ENCODE measurements at regions not wholly inside any gene's neighbourhood (a gene's known extent, or its start where the extent isn't known, plus 50 kb on each side); places are given as distances from the start of the nearest gene placed in this dataset.
"Not testable (repeated sequence)": the region's sequence is repeated elsewhere in the genome, so short reads cannot be mapped to it uniquely, and the experiment has no call there.

DNA sequence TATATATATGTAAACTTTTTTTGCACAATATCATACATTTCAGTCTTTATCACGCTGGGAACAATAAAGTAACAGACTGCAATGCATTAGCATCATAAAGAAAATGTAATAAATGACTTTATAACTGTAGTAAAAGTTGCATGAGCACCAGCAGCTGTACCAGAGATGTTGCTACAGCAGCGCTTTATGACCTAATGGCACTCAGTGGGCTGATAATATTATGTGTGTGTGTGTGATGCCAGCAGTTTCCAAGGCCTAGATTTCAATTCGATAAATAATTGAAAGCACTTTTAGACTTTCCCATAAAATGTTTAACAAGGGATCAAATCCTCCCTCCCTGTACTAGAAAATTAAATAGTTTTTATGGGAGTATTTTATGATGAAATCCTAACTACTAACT, 367.6 kb upstream of the AGA start:
- DNase-seq = no peak

DNA sequence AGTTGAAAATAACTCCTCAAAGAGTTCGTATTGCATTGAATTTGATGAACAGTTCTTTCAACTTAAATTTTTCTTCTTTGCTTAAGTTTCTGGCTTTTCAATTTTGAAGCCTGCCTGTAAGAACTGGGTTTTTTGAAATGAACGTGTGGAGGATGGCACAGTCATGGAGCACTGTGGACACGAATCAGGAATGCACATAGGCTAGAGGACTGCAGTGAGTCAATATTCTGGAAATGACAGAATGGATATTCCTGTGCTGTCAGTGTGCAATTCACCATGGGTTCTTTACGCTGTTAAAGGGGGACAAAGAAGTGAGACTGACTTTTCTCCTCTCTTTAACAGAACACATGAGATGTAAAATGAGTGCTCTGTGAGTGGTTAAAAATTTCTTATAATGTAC, 368.0 kb upstream of the AGA start:
- no peak for DNase-seq

DNA sequence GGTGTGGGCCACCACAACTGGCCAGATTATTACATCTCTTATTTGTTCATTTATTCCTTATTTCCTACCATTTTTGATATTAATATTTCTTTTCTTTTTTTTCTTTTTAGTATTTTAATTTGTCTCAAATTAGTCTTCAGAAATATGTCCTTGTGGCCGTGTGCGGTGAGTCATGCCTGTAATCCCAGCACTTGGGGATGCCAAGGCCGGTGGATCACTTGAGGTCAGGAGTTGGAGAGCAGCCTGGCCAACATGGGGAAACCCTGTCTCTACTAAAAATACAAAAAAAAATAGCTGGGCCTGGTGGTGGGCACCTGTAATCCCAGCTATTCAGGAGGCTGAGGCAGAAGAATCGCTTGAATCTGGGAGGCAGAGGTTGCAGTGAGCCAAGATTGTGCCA, 376.2 kb upstream of the AGA start:
- not testable (repeated sequence) for DNase-seq

DNA sequence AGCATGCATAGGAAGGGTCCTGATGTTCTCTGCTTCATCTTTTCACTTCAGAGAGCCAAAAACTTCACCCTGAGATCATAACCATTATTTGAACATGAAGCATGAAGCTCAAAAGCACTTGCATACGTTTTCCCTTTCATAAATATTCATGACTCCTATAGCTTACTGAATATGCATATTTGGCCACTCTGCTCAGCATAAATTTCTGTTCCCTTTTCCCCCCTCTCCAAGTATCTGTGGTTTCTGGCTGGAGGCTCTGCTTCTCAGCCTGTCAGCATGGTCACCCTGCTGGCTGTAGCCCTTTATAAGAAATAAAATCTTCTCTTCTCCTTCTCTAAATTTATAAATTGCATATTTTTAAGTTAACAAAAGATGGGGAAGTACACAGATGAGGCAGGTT, 384.7 kb upstream of the AGA start:
- DNase-seq = no peak

DNA sequence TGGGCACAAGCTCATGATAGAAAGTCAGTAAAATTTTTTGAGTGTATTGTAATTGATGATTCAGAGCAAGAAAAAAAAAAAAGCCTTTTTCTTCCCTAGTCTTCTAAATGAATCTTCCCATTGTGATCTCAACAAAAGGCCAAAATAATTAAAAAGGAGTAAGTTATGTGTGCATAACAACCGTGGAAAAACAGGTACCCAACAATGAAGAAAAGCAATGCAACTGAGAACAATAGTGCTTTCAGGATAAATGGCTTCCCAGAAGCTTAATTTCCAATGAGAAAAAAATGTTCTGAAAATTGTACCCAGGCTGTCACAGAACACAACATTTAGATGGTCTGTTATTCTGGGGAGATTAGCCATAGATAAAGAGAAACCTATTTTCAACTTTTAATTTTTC, 399.0 kb upstream of the AGA start:
- DNase-seq = no peak

DNA sequence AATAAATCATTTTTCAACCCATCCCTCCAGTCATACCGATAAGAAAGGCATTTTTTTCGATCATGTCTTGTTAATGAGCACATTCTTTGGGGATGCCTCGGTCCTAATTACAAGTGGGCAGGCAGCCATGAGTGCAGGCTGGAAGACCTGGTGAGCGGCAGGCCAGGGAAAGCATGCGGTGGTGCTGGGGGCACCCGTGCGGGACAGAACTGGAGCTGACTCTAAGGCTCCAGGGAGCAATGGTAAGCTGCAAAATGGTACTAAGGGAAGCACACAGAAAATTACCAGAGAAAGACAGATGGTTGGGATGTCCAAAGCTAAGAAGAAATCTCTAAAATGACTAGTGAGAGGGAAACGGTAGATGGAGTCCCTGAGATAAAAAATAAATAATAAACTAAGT, 411.0 kb upstream of the AGA start:
- no peak for DNase-seq

DNA sequence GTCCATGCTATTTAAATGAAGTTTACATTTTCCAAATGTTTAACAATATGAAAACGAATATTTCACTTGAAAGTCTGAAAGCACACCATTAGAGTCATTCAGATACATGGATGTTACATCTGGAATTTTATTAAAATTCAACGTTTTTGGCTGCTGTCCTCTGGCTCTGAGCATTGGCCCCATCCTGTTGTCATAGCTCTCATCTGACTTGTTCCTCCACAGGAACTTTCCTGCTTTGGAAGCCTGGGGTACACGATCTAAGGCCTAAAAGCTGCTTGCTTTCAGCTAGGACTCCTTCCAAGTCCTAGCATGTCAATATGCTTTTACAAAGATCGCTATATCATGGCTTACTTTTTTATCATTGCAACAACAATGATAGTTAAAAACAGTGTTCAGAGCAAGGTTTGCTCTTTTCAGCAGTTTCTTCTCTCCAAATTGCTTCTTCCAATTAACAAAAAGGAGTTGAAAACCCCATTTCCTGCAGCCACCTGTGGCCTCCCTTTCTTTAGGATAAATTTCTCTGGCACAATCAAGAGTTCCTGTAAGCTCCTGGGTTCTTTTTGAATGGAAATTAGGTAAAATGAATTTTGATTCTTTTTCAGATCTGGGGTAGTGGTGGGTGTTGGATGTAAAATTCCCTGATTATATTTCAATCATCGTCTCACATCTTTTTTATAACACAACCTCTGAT, 413.4 kb upstream of the AGA start:
- no peak for DNase-seq

DNA sequence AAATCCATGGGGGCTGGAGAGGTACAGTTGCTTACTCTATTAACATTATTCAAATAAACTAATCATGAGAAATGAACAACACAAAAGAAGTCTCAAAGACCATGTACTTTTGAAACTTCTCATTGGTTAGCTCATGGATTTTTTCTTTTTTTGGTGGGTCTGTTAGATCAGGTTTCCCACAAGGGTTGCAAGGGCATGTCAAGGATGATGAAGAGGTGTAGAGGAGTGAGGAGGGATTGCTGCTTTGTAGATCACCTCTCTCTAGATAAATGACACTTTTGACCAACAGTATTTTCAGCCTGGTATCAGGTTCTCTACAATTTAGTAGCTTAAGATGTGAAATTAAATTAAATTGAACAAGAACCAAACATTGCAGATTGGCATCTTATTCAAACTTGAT, 417.9 kb upstream of the AGA start:
- no peak for DNase-seq

DNA sequence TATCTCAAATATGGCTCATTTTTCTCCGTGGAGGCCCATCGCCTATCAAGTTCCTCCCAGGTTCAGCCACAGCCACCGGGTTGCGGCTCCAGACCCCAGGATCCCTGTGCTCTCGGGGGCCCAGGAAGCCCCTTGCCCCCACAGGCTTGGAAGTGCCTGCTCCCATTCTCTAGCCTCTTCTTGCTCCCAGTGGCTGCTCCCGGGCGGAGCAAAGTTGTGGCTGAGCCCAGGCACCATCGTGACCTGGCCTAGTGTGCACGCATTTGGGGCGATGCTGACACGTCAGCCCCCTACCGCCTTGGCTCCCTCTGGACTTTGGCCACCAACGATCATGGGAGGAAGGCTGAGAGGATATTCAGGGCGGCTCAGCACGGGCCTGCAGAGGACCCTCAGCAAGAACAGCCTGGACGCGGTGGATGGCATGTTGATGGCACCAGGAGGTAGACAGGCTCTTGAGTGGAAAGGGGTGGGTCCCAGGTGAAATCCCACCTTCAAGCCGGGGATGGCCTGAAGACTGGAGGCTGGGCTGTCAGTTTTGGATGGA, 419.4 kb upstream of the AGA start:
- DNase-seq = no peak

DNA sequence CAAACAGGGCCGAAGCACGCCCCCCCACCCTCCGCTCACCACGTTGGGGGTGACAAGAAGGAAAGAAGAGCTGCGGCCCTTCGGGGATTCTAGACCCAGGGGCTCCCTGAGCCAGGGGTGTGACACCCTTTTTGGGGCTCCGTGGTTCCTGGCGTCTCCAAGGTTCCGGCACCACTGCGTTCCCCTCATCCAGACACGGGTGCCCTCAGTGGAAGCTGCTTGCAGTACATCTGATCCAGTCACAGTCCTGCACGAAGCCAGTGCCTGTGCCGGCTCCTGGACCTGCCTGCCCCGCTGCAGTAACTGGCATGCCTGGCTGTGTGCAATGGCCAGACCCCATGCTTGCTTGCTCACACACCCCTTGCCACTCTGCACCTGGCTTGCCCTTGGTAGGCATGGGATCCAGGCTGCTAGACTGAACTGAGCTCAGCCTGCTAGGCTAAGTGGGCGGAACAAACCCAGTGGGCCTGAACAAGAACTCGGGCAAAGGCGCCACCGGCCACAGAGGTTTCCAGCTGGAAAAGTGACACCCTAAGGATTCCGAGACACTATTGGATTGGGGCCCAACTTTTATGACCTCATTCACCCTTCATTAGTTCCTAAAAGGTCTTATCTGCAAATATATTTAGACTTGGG, 420.4 kb upstream of the AGA start:
- no peak for DNase-seq

DNA sequence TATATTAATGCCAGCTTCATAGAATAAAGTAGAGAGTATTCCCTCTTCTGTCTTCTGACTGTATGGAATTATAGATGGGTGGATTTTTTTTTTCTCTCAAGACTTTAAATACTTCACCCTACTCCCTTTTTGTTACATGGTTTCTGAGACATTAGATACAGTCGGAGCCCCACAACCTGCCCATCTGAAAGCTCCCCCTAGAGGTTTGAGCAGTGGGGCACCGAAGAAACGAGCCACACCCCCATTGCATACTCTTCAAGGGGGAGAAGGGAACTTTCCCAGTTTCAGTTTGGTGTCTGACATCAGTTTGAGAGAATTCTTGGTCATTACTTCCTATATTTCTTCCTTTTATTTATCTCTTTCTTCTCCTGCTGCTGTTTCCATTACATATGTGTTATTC, 437.6 kb upstream of the AGA start:
- DNase-seq = no peak

DNA sequence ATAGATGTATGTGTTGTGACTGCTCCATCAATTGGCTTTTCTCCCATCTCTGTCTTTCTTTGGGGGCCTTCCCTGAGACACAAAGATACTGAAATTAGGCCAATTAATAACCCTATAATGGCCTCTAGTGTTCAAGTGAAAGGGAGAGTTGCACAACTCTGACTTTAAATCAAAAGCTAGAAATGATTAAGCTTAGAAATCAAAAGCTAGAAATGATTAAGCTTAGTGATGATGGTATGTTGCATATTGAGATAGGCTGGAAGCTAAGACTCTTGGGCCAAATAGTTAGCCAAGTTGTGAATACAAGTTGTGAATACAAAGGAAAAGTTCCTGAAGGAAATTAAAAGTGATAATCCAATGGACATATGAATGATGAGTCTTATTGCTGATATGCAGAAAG, 452.9 kb upstream of the AGA start:
- DNase-seq = no peak

DNA sequence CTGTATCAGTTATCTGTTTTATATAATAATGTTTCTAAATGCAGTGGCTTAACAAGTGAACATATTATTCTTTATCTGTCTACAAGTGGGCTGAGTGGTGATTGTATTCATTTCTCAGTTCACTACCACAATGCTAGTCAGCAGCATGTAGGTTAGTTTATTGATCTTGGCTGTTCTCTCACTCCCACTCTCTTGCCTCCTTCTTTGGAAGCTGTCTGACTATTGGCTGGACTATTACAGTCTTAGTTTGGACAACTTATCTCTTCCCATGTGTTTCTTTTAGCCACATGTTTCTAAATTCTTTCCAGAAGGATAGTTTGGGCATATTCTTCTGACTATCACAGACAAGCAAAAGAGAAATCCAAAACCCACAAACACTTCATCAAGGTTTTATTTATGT, 459.5 kb upstream of the AGA start:
- no peak for DNase-seq

DNA sequence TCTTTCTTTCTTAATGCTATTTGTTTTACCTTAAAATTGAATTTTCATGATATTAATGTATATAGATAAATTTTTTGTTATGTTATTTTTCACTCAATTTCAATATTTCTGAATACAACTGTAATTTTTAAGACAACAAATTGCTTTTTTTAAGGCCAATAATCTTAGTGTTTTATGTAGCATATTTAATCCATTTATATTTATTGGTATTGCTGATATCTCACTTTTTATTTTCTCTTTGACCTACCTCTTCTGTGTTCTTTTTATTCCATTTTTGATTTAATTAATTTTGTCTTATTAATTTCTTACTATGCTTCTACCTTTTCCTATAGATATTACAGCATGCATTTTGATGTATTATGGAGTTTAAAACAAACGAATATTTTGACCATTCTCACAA, 460.1 kb upstream of the AGA start:
- no peak for DNase-seq

DNA sequence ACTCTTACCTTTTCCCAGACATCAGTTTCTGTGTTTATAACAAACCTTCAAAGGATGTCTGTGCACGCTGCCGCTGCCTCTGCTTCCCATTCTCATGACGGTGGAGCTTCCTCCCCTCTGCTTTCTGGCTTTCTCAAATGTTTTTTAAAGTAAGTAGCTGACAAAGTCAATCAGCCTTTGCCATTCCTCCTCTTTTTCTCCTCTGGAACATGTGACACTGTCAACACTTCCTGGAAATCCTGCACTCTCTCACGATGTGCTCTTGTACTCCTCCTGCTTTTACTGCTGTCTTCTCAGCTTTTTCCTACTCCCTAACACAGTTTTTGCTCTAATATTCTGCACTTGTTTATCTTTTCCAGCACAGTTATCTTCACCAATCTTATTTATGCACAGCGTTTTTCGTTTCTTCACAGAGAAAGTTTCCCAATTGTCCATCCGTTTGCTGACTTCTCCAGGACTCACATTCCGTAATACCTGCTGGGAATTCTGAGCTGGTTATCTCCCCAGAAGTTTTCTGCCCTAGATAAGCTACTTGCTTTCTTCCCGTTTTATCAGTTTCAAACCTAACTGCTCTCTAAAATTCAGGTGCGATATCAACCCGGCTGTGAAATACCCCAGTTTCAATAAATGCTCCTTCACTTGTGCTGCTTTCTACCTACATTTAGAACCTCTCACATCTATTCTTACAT, 465.6 kb upstream of the AGA start:
- no peak for DNase-seq

DNA sequence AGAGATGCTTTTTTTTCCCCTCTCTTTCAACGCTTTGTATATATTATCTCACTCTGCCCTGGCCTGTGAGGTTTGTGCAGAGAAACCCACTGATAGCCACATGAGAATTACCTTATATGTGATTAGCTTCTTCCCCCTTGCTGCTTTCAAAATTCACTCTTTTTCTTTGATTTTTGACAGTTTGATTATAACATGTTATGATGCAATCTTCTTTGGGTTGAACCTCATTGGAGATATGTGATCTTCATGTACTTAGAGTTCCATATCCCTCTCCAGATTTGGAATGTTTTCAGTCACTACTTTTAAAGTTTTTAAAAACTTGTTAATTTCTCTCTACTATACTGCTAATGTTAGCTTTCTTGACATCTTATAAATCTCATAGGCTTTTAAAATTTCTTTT, 479.5 kb upstream of the AGA start:
- DNase-seq = no peak

DNA sequence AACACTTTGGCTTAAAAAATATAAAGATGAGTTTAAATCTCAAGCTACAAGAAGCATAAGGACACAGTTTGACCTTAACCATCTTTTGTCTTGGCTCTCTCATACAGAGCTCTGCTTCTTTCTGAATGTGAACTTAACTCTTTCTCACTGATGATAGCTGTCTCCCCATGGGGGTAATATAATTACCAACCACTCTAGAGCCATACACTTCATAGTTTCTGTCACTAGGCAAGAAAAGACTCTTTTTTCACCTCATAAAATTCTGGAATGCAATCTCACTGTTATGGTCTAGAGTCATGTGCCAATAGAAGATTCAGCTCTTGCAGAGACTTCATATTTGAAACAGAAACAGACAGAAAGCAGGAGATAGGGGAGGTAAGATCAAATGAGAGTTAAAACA, 481.7 kb upstream of the AGA start:
- no peak for DNase-seq

DNA sequence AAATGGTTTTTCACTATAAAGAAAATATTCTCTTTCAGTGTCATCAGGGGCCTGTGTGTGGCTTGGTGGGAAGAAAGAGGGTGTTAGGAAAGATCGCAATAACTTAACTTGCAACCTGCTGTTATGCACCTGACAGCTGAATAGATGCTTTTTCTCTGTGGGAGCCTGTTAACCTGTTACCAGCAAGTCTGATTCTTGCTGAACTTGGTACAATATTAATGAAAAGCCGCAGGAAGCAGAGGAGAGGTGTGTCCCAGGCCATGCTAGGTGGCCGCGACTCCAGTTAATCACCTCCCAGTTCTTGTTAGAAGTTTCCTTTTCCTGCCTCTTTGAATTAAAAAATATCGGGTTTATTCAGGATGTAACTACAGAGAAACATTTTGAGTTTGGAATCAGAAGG, 494.8 kb upstream of the AGA start:
- DNase-seq = no peak

DNA sequence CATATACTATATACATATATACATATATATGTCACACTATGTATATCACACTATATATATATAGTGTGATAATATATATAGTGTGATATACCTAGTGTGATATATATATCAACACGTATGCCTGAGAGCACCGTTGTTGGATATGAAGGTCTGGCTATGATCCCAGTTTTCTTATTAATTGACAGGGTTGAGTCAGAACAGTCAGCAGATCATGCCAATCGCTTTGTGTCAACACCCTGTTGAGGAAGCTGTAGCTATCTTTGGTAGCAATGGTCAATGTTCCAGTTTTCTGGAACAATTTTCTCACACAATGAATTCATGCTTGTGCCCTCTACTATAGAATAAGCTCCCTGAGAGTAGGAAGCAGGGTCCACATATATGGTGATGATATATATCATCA, 496.0 kb upstream of the AGA start:
- DNase-seq = no peak

DNA sequence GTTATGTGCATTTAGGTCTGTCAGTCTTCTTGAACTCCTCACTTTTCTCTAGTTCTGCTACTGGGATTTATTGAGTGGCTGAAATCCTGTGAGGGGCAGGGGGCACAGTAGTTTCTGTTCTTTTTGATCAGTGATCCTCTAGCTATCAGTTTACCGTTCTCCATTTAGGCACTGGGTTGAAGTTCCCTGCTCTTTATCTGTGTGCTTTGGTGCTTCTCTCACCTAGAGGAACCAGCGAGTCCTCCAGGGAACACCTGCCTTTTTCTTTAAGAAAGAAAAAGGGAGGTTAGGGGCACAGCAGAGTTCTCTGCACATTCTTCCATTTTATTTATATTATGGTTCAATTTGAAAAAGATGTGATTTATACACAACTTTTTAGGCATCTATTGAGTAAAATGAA, 503.0 kb upstream of the AGA start:
- no peak for DNase-seq

DNA sequence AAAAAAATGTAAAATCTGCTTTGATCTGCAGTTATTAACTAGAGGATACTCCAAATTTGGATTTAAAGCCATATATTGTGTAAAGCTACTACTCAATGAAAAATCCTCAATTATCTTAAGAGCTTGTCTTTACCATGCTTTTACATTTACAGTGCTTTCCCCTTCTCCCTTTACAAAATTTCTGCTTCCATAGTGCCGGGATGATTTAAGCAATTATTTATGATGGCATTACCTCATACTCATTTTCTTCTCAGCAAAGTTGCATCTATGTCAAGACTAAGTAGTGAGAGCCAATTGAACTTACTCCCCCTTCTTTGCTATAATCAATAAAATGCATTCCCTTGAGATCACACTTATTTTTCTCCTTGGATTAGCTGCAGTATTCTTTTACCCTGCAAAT, 505.4 kb upstream of the AGA start:
- no peak for DNase-seq

DNA sequence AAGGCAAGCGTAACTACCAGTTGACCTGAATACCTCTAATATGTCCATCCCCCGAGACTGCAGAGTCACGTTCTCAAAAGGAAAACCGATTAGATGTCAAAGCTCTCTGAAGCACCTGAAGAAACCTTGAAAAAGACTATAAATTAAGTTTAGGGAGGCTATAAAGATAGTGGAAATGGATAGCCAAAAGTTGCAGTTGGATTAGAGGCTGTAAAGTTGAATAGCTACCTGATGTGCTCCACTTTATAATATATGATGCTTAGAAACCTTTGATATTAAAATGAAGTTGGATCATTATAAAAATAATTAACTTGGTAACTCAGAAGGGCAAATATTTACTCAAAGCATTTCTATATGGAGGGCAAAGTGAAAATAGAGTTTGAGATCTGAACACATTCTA, 506.6 kb upstream of the AGA start:
- DNase-seq = no peak

DNA sequence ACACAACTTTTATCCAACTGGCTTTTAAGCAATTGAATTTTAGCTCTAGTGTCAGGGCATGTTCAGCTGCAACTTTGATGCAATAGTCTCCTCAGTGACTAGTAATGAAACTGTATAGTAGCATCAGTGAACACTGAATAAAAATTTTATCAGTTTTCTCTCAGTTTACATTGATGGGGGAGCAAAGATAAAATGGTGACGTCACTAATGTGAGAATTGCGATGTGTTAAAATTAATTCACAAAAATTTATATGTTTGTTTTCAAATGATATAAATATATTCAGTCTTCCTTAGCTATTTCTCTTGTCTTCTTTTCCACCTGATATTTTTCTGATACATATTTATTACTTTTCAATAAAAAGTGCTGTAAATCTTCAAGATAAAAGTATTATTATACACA, 508.8 kb upstream of the AGA start:
- DNase-seq = no peak

DNA sequence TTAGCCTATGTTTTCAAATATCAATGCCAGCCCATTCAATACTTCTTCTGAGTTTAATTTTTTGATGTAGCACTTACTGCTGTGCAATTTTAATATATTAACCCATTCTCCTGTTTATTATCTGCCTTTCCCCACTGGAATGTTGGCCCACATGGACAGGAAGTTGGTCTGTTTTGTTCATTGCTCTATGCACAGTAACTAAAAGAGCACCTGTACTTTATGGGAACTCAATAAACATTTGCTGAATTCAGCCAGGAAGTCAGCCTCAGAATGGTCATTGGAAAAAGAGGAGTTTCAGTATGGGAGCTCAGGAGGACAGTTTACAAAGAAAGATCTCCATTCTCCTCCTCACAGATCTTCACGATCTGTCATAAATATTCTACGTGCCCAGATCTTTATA, 510.5 kb upstream of the AGA start:
- DNase-seq = no peak

Measured in activated T-cell treated with anti-CD3 and anti-CD28 coated beads, Interleukin-2, amount 50 U/mL, for 1 hour (primary cell).